HCT116 (cell line): ENCODE measurements at regions not wholly inside any gene's neighbourhood (a gene's known extent, or its start where the extent isn't known, plus 50 kb on each side); places are given as distances from the start of the nearest gene placed in this dataset.

Source experiments
- ATAC-seq: fragments of 200-7000 bp; cut with Tn5 transposase; 2 replicates; pipeline ENCODE4 v1.9.1; 2020; ENCODE audit warnings: mild to moderate bottlenecking, moderate library complexity
- BruUV-seq: library from RNA; stranded (reverse); fragments of 400-500 nt; replicated peaks from 2 replicates; lab custom pipeline; 2021; lab: Mats Ljungman, UMichigan
- CTCF ChIA-PET: fragments of 300-600 bp; sonication (Branson Sonifier 250); formaldehyde crosslinking; loops from one replicate; lab custom pipeline; 2021; ENCODE audit warnings: antibody characterized with exemption; lab: Charles Lee
- POLR2A ChIA-PET: fragments of 300-600, 350-600 bp; sonication (Branson Sonifier 250); formaldehyde crosslinking; loops from one replicate; lab custom pipeline; 2021; ENCODE audit warnings: antibody characterized with exemption; lab: Charles Lee
- RAD21 ChIA-PET, 2 experiments: fragments of 300-600 bp; sonication (Branson Sonifier 250); formaldehyde crosslinking; loops; one replicate each; lab custom pipeline; 2023; ENCODE audit warnings: low total read pairs in 2 of 2; ENCODE audit not compliant: uncharacterized antibody in 2 of 2, unreplicated experiment in 2 of 2, low non-redundant PET in 1 of 2; lab: Charles Lee
- DNase-seq: peaks from one replicate; pipeline ENCODE4 v3.0.0-alpha.2; 2010; ENCODE audit warnings: low read depth, low spot score
- H2AFZ ChIP-seq: fragments of 200-600 bp; shearing (Covaris generic), sonication (generic); 2 replicates; pipeline ENCODE4 v1.6.1; 2017; ENCODE audit warnings: low read depth, mixed run types, mixed read lengths, antibody characterized with exemption, low read length; ENCODE audit not compliant: poor library complexity, severe bottlenecking
- H3K27ac ChIP-seq: 2 replicates; pipeline ENCODE4 v1.5.1; 2012; ENCODE audit warnings: low read depth, low read length
- H3K27me3 ChIP-seq: fragments of 200-600 bp; sonication (generic); 2 replicates; pipeline ENCODE4 v1.6.1; 2016; ENCODE audit warnings: mixed run types, low read length, mixed read lengths; ENCODE audit not compliant: insufficient read depth
- H3K36me3 ChIP-seq, 2 experiments: fragments of 200-500 bp in 1 of 2; fragments of 200-600 bp in 1 of 2; sonication (Bioruptor generic) in 1 of 2; sonication (generic) in 1 of 2; 2 replicates each; pipeline versions ENCODE4 v1.5.1 to v1.6.1; 2014 to 2016; ENCODE audit warnings: low read length in 2 of 2, inconsistent platforms in 1 of 2, mixed read lengths in 1 of 2, mixed run types in 1 of 2; ENCODE audit not compliant: insufficient read depth in 2 of 2, control insufficient read depth in 1 of 2
- H3K4me1 ChIP-seq, 2 experiments: fragments of 200-600 bp in 1 of 2; sonication (generic) in 1 of 2; 2 replicates each; pipeline versions ENCODE4 v1.5.1 to v1.6.1; 2012 to 2017; ENCODE audit warnings: low read length in 2 of 2, inconsistent platforms in 1 of 2, mild to moderate bottlenecking in 1 of 2, mixed read lengths in 1 of 2, mixed run types in 1 of 2, moderate library complexity in 1 of 2; ENCODE audit not compliant: insufficient read depth in 2 of 2, control insufficient read depth in 1 of 2
- H3K4me2 ChIP-seq: fragments of 200-600 bp; sonication (generic); 2 replicates; pipeline ENCODE4 v1.6.1; 2017; ENCODE audit warnings: mixed run types, low read length, mixed read lengths
- H3K4me3 ChIP-seq, 2 experiments: fragments of 200-600 bp in 1 of 2; sonication (generic) in 1 of 2; replicated peaks in 1 of 2; 2 replicates each; pipeline ENCODE4 v1.5.1; 2011 to 2016; ENCODE audit warnings: low read length in 2 of 2, control low read depth in 1 of 2, low read depth in 1 of 2, mild to moderate bottlenecking in 1 of 2, mixed read lengths in 1 of 2, mixed run types in 1 of 2
- H3K79me2 ChIP-seq: fragments of 200-600 bp; sonication (generic); 2 replicates; pipeline ENCODE4 v1.6.1; 2017; ENCODE audit warnings: mild to moderate bottlenecking, mixed run types, low read length, moderate library complexity, mixed read lengths; ENCODE audit not compliant: insufficient read depth
- H3K9ac ChIP-seq: fragments of 200-600 bp; sonication (generic); 2 replicates; pipeline ENCODE4 v1.6.1; 2016; ENCODE audit warnings: low read length, mixed read lengths
- H3K9me2 ChIP-seq: fragments of 200-600 bp; sonication (generic), shearing (Covaris generic); 2 replicates; pipeline ENCODE4 v1.6.1; 2017; ENCODE audit warnings: mixed run types, mild to moderate bottlenecking, moderate library complexity; ENCODE audit not compliant: insufficient read depth
- H3K9me3 ChIP-seq, 2 experiments: fragments of 200-500 bp in 1 of 2; fragments of 200-600 bp in 1 of 2; sonication (Bioruptor generic) in 1 of 2; sonication (generic) in 1 of 2; 2 replicates each; pipeline ENCODE4 v1.6.1; 2014 to 2017; ENCODE audit warnings: low read length in 2 of 2, mixed read lengths in 2 of 2, inconsistent platforms in 1 of 2, low read depth in 1 of 2, mild to moderate bottlenecking in 1 of 2, mixed run types in 1 of 2, moderate library complexity in 1 of 2; ENCODE audit not compliant: control insufficient read depth in 1 of 2, insufficient read depth in 1 of 2
- H4K20me1 ChIP-seq: fragments of 200-600 bp; sonication (generic), shearing (Covaris generic); 2 replicates; pipeline ENCODE4 v1.6.1; 2017; ENCODE audit warnings: mixed run types, mild to moderate bottlenecking, moderate library complexity; ENCODE audit not compliant: insufficient read depth
- ATF3 ChIP-seq: IDR thresholded peaks from 2 replicates; pipeline ENCODE4 v1.6.1; 2012
- CBX3 ChIP-seq: IDR thresholded peaks from 2 replicates; pipeline ENCODE4 v1.6.1; 2012; ENCODE audit warnings: low read depth
- CTCF ChIP-seq, 3 experiments: fragments of 200-600 bp in 1 of 3; sonication (generic) in 1 of 3; IDR thresholded peaks in 2 of 3; conservative IDR thresholded peaks in 1 of 3; 2 replicates each; pipeline ENCODE4 v1.5.1; 2012 to 2017; ENCODE audit warnings: low read depth in 2 of 3, low read length in 2 of 3, antibody characterized with exemption in 1 of 3, borderline replicate concordance in 1 of 3, control low read depth in 1 of 3, mild to moderate bottlenecking in 1 of 3, mixed read lengths in 1 of 3, mixed run types in 1 of 3, moderate library complexity in 1 of 3; ENCODE audit not compliant: insufficient read depth in 1 of 3
- ELF1 ChIP-seq: IDR thresholded peaks from 2 replicates; pipeline ENCODE4 v1.6.1; 2012; ENCODE audit warnings: low read depth, borderline replicate concordance
- EZH2phosphoT487 ChIP-seq: fragments of 200-600 bp; IDR thresholded peaks from 2 replicates; pipeline ENCODE4 v1.6.1; 2018; ENCODE audit warnings: antibody characterized with exemption, borderline replicate concordance
- FOSL1 ChIP-seq: IDR thresholded peaks from 2 replicates; pipeline ENCODE4 v1.6.1; 2012; ENCODE audit warnings: low read depth
- MAX ChIP-seq: IDR thresholded peaks from 2 replicates; pipeline ENCODE4 v1.6.1; 2012
- POLR2A ChIP-seq: IDR thresholded peaks from 2 replicates; pipeline ENCODE4 v1.7.0; 2011; ENCODE audit warnings: borderline replicate concordance; ENCODE audit not compliant: insufficient read depth, insufficient read length; ENCODE audit errors: extremely low read depth
- RAD21 ChIP-seq: IDR thresholded peaks from 2 replicates; pipeline ENCODE4 v1.6.1; 2012; ENCODE audit warnings: low read depth, mild to moderate bottlenecking
- SIN3A ChIP-seq: IDR thresholded peaks from 2 replicates; pipeline ENCODE4 v1.6.1; 2012; ENCODE audit warnings: low read depth
- SRF ChIP-seq: IDR thresholded peaks from 2 replicates; pipeline ENCODE4 v1.6.1; 2012; ENCODE audit warnings: low read depth
- YY1 ChIP-seq: IDR thresholded peaks from 2 replicates; pipeline ENCODE4 v1.6.1; 2011; ENCODE audit warnings: low read length, low read depth, moderate library complexity, mild to moderate bottlenecking; ENCODE audit not compliant: insufficient replicate concordance; ENCODE audit errors: extremely low read depth
- ZBTB33 ChIP-seq: IDR thresholded peaks from 2 replicates; pipeline ENCODE4 v1.6.1; 2011; ENCODE audit warnings: mild to moderate bottlenecking, low read length, moderate library complexity; ENCODE audit not compliant: insufficient replicate concordance; ENCODE audit errors: extremely low read depth
- intact Hi-C: fragments of 100-400 bp; cut with micrococcal nuclease; formaldehyde crosslinking; loops from 2 replicates; pipeline ENCODE4 v1.10.0; 2022

- BruUV-seq, result no TSS peak
- Histone ChIP-seq H3K4me2 (no peak overlapping the region), H2AFZ (no peak overlapping the region), H3K36me3 (no peaks in the 10 kb centered on the region), H3K4me1 (no peaks in the 10 kb centered on the region), H3K9me2 (no peaks in the 10 kb centered on the region), H3K9me3 (peaks cover 0 to 13% of the 10 kb centered on the region in 2 experiments; a peak in 3 of 4 replicates), H3K27ac (no peak overlapping the region), H3K4me3 (no peak overlapping the region), H4K20me1 (no peaks in the 10 kb centered on the region), H3K79me2 (no peaks in the 10 kb centered on the region), H3K9ac (no peak overlapping the region), H3K27me3 (no peaks in the 10 kb centered on the region)
- POLR2A ChIA-PET, result no interaction called here
- no peak for DNase-seq
- no peak for ATAC-seq
- RAD21 ChIA-PET, result no interaction called here
- CTCF ChIA-PET, result no interaction called here
- no peak for TF ChIP-seq POLR2A
- no peak for TF ChIP-seq MAX
- TF ChIP-seq CBX3, result no peak
- TF ChIP-seq RAD21, result no peak
- no peak for TF ChIP-seq SRF
- TF ChIP-seq EZH2phosphoT487, result no peak
- no peak for TF ChIP-seq SIN3A
- no peak for TF ChIP-seq YY1
- no peak for TF ChIP-seq CTCF (IDR thresholded peaks at IDR 0.05 in 2 of 3, conservative IDR thresholded peaks at IDR 0.05 in 1 of 3; ENCODE audit: borderline replicate concordance in 1 of 3, insufficient read depth in 1 of 3, low read depth in 2 of 3, low read length in 2 of 3)
- no peak for TF ChIP-seq FOSL1
- TF ChIP-seq ATF3, result no peak
- no peak for TF ChIP-seq ELF1
- TF ChIP-seq ZBTB33, result no peak
- intact Hi-C loops, result no loop called here
Observed at GRCh38 chr4:60721685-60722084, 478.4 kb upstream of the ADGRL3 start.
